HEK293 (cell line): ENCODE measurements at regions not wholly inside any gene's neighbourhood (a gene's known extent, or its start where the extent isn't known, plus 50 kb on each side); places are given as distances from the start of the nearest gene placed in this dataset.

ENCODE experiments used
- CTCF ChIA-PET: fragments of 350-600 bp; formaldehyde crosslinking; extraction: SDS; loops from one replicate; lab custom pipeline; 2021; ENCODE audit warnings: antibody characterized with exemption; lab: Yijun Ruan, JAX
- POLR2A ChIA-PET: fragments of 300-600 bp; formaldehyde crosslinking; extraction: SDS; loops from one replicate; lab custom pipeline; 2020; ENCODE audit warnings: antibody characterized with exemption, inconsistent platforms; lab: Yijun Ruan, JAX
- H3K27ac ChIP-seq: fragments of 200-500 bp; sonication (Bioruptor generic); 2 replicates; pipeline ENCODE4 v1.5.1; 2014; ENCODE audit warnings: low read depth, low read length, control low read depth, inconsistent platforms; ENCODE audit errors: extremely low read depth
- H3K36me3 ChIP-seq, 2 experiments: fragments of 200-500 bp in 1 of 2; sonication (Bioruptor generic) in 1 of 2; 1 replicate in 1 of 2; 2 replicates in 1 of 2; pipeline ENCODE4 v1.5.1; 2014 to 2017; ENCODE audit warnings: inconsistent platforms in 2 of 2, low read length in 2 of 2; ENCODE audit not compliant: control insufficient read depth in 2 of 2, insufficient read depth in 1 of 2
- H3K4me1 ChIP-seq: fragments of 200-500 bp; sonication (Bioruptor generic); 2 replicates; pipeline ENCODE4 v1.5.1; 2014; ENCODE audit warnings: mild to moderate bottlenecking, low read length, inconsistent platforms; ENCODE audit not compliant: control insufficient read depth, insufficient read depth
- H3K4me3 ChIP-seq: 2 replicates; pipeline ENCODE4 v1.5.1; 2011; ENCODE audit warnings: low read depth, mild to moderate bottlenecking, control low read depth, low read length, moderate library complexity
- H3K9me3 ChIP-seq: fragments of 200-500 bp; sonication (Bioruptor generic); 2 replicates; pipeline ENCODE4 v1.5.1; 2014; ENCODE audit warnings: low read depth, low read length, inconsistent platforms; ENCODE audit not compliant: control insufficient read depth, insufficient read depth
- OVOL3 ChIP-seq: fragments of 450-650 bp; formaldehyde crosslinking; IDR thresholded peaks from 2 replicates; pipeline ENCODE4 v1.5.1; 2016; ENCODE audit warnings: missing biosample characterization, missing genetic modification characterization
- PRDM1 ChIP-seq: fragments of 450-650 bp; formaldehyde crosslinking; IDR thresholded peaks from 2 replicates; pipeline ENCODE4; 2016; ENCODE audit warnings: missing biosample characterization, missing genetic modification characterization
- REPIN1 ChIP-seq: fragments of 450-650 bp; formaldehyde crosslinking; IDR thresholded peaks from 2 replicates; pipeline ENCODE4 v1.5.1; 2017; ENCODE audit warnings: missing biosample characterization, missing genetic modification characterization, low read depth
- SETDB1 ChIP-seq: IDR thresholded peaks from one replicate; pipeline ENCODE4 v1.6.1; 2017; ENCODE audit warnings: mild to moderate bottlenecking, low read length, moderate library complexity, mixed read lengths; ENCODE audit not compliant: insufficient read length
- SP7 ChIP-seq: fragments of 450-650 bp; formaldehyde crosslinking; IDR thresholded peaks from 2 replicates; pipeline ENCODE4 v1.5.1; 2016; ENCODE audit warnings: missing biosample characterization, missing genetic modification characterization
- WT1 ChIP-seq: fragments of 450-650 bp; formaldehyde crosslinking; IDR thresholded peaks from 2 replicates; pipeline ENCODE4 v1.5.1; 2016; ENCODE audit warnings: missing biosample characterization, missing genetic modification characterization
- ZNF132 ChIP-seq: fragments of 450-650 bp; formaldehyde crosslinking; IDR thresholded peaks from 2 replicates; pipeline ENCODE4 v1.5.1; 2017; ENCODE audit warnings: missing biosample characterization, missing genetic modification characterization, borderline replicate concordance
- ZNF133 ChIP-seq: fragments of 450-650 bp; formaldehyde crosslinking; IDR thresholded peaks from 2 replicates; pipeline ENCODE4 v1.5.1; 2016; ENCODE audit warnings: missing biosample characterization, missing genetic modification characterization
- ZNF140 ChIP-seq: fragments of 450-650 bp; formaldehyde crosslinking; IDR thresholded peaks from 2 replicates; pipeline ENCODE4 v1.5.1; 2016; ENCODE audit warnings: missing biosample characterization, missing genetic modification characterization
- ZNF184 ChIP-seq: fragments of 450-650 bp; IDR thresholded peaks from 2 replicates; pipeline ENCODE4 v1.5.1; 2018; ENCODE audit warnings: missing biosample characterization, mild to moderate bottlenecking, missing genetic modification characterization
- ZNF302 ChIP-seq: fragments of 450-650 bp; formaldehyde crosslinking; IDR thresholded peaks from 2 replicates; pipeline ENCODE4 v1.5.1; 2016; ENCODE audit warnings: missing biosample characterization, missing genetic modification characterization, low read depth
- ZNF335 ChIP-seq: fragments of 450-650 bp; formaldehyde crosslinking; conservative IDR thresholded peaks from 2 replicates; pipeline ENCODE4 v1.5.1; 2016; ENCODE audit warnings: missing biosample characterization, missing genetic modification characterization
- ZNF354C ChIP-seq: fragments of 450-650 bp; formaldehyde crosslinking; IDR thresholded peaks from 2 replicates; pipeline ENCODE4 v1.5.1; 2016; ENCODE audit warnings: missing biosample characterization, missing genetic modification characterization, low read depth, borderline replicate concordance
- ZNF404 ChIP-seq: fragments of 450-650 bp; formaldehyde crosslinking; IDR thresholded peaks from 2 replicates; pipeline ENCODE4 v1.5.1; 2017; ENCODE audit warnings: missing biosample characterization, missing genetic modification characterization
- ZNF416 ChIP-seq: fragments of 450-650 bp; formaldehyde crosslinking; IDR thresholded peaks from 2 replicates; pipeline ENCODE4 v1.5.1; 2016; ENCODE audit warnings: missing biosample characterization, missing genetic modification characterization
- ZNF529 ChIP-seq: fragments of 450-650 bp; formaldehyde crosslinking; IDR thresholded peaks from 2 replicates; pipeline ENCODE4 v1.5.1; 2017; ENCODE audit warnings: missing genetic modification characterization, missing biosample characterization; ENCODE audit not compliant: insufficient replicate concordance
- ZNF549 ChIP-seq: fragments of 450-650 bp; IDR thresholded peaks from 2 replicates; pipeline ENCODE4 v1.5.1; 2018; ENCODE audit warnings: missing biosample characterization, missing genetic modification characterization, mild to moderate bottlenecking, inconsistent platforms, moderate library complexity
- ZNF747 ChIP-seq: fragments of 450-650 bp; formaldehyde crosslinking; IDR thresholded peaks from 2 replicates; pipeline ENCODE4 v1.5.1; 2016; ENCODE audit warnings: missing biosample characterization, missing genetic modification characterization
- TF ChIP-seq, protein P1 (sequence below): fragments of 450-650 bp; formaldehyde crosslinking; IDR thresholded peaks from 2 replicates; pipeline ENCODE4 v1.5.1; 2016; ENCODE audit warnings: missing biosample characterization, missing genetic modification characterization
- TF ChIP-seq, protein P2 (sequence below): fragments of 450-650 bp; formaldehyde crosslinking; IDR thresholded peaks from 2 replicates; pipeline ENCODE4 v1.5.1; 2016; ENCODE audit warnings: missing biosample characterization, missing genetic modification characterization
- TF ChIP-seq, protein P3 (sequence below): fragments of 450-650 bp; formaldehyde crosslinking; IDR thresholded peaks from 2 replicates; pipeline ENCODE4 v1.5.1; 2016; ENCODE audit warnings: missing biosample characterization, missing genetic modification characterization
- TF ChIP-seq, protein P4 (sequence below): fragments of 450-650 bp; formaldehyde crosslinking; IDR thresholded peaks from 2 replicates; pipeline ENCODE4 v1.5.1; 2016; ENCODE audit warnings: missing biosample characterization, missing genetic modification characterization
- TF ChIP-seq, protein P5 (sequence below): fragments of 450-650 bp; formaldehyde crosslinking; IDR thresholded peaks from 2 replicates; pipeline ENCODE4 v1.5.1; 2016; ENCODE audit warnings: missing biosample characterization, missing genetic modification characterization, low read depth

DNA sequence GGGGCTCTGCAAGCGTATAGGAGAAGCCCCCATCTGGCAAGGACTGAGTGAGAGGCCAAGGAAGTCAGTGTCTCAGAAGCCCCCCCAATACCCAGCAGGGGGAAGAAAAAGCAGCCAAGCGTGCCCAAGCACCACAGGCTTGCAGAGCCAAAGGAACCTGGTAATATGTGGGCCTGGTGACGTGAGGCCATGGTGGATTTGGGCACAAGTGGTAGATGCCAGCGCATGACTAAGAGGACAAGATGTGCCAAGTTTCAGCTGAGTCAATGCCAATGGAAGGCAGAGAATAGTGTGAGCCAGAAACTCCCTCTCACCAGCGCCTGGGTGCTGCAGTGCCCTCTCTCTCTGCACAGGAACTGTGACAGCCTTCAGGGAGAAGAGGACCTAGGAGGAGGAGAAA lies 110.0 kb downstream of the QRSL1 start:
- no peaks in the 10 kb centered on the region for H3K4me1 ChIP-seq

DNA sequence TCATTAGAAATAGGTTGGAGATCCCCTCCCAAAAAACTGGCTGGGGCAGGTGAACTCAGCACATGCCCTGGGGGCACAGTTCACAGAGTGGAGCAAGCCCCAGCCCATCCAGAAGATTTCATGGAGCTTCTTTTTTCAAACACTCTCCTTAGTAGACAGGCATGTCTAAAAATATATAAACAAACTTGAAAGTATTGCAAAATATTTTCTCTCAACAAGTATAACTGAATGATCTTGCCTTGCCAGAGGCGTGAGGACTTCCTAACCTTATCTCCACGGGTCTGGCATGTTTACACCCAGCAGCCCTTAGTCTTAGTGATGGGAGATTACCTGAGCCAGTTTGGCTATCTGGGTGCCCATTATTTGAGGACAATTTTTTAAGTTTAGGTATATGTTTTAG lies 107.1 kb downstream of the QRSL1 start:
- CTCF ChIA-PET = interaction anchor here (1.2 kb wide), 1 partner anchor 261 kb away, joined by 3 read pairs; no protein-coding TSS in a partner anchor
- no peak overlapping the region for H3K27ac ChIP-seq
- H3K4me3 ChIP-seq = no peak overlapping the region
- H3K4me1 ChIP-seq = no peaks in the 10 kb centered on the region
- TF ChIP-seq SETDB1 = no peak
- TF ChIP-seq WT1 (tag by site-specific recombination) = no peak
- TF ChIP-seq ZNF335 (tag by site-specific recombination) = no peak
- TF ChIP-seq REPIN1 = no peak
- TF ChIP-seq ZNF354C (tag by site-specific recombination) = no peak
- TF ChIP-seq ZNF302 (tag by site-specific recombination) = no peak
- no peak for TF ChIP-seq ZNF529 (tag by site-specific recombination)
- TF ChIP-seq, protein P1, sequence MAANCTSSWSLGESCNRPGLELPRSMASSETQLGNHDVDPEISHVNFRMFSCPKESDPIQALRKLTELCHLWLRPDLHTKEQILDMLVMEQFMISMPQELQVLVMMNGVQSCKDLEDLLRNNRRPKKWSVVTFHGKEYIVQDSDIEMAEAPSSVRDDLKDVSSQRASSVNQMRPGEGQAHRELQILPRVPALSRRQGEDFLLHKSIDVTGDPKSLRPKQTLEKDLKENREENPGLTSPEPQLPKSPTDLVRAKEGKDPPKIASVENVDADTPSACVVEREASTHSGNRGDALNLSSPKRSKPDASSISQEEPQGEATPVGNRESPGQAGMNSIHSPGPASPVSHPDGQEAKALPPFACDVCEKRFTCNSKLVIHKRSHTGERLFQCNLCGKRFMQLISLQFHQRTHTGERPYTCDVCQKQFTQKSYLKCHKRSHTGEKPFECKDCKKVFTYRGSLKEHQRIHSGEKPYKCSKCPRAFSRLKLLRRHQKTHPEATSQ (tag by site-specific recombination) = no peak
- no peaks in the 10 kb centered on the region for H3K36me3 ChIP-seq
- POLR2A ChIA-PET = interaction anchor here (0.9 kb wide), 1 partner anchor 10 kb away, joined by 3 read pairs; no protein-coding TSS in a partner anchor
- no peaks in the 10 kb centered on the region for H3K9me3 ChIP-seq

More for the DNA sequence above, 110.0 kb downstream of the QRSL1 start:
- Histone ChIP-seq H3K27ac (no peak overlapping the region), H3K4me3 (no peak overlapping the region), H3K36me3 (no peaks in the 10 kb centered on the region), H3K9me3 (no peaks in the 10 kb centered on the region)
- POLR2A ChIA-PET = no interaction called here
- CTCF ChIA-PET = no interaction called here
- TF ChIP-seq, protein P2, sequence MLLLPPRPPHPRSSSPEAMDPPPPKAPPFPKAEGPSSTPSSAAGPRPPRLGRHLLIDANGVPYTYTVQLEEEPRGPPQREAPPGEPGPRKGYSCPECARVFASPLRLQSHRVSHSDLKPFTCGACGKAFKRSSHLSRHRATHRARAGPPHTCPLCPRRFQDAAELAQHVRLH (tag by site-specific recombination) = no peak
- TF ChIP-seq OVOL3 (tag by site-specific recombination) (no peak), ZNF184 (tag by site-specific recombination) (no peak), ZNF416 (no peak), ZNF747 (tag by site-specific recombination) (no peak), SP7 (no peak), PRDM1 (no peak), ZNF132 (tag by site-specific recombination) (no peak), ZNF140 (tag by site-specific recombination) (no peak), ZNF404 (tag by site-specific recombination) (no peak), ZNF549 (tag by site-specific recombination) (no peak), ZNF133 (no peak)
- TF ChIP-seq, protein P3, sequence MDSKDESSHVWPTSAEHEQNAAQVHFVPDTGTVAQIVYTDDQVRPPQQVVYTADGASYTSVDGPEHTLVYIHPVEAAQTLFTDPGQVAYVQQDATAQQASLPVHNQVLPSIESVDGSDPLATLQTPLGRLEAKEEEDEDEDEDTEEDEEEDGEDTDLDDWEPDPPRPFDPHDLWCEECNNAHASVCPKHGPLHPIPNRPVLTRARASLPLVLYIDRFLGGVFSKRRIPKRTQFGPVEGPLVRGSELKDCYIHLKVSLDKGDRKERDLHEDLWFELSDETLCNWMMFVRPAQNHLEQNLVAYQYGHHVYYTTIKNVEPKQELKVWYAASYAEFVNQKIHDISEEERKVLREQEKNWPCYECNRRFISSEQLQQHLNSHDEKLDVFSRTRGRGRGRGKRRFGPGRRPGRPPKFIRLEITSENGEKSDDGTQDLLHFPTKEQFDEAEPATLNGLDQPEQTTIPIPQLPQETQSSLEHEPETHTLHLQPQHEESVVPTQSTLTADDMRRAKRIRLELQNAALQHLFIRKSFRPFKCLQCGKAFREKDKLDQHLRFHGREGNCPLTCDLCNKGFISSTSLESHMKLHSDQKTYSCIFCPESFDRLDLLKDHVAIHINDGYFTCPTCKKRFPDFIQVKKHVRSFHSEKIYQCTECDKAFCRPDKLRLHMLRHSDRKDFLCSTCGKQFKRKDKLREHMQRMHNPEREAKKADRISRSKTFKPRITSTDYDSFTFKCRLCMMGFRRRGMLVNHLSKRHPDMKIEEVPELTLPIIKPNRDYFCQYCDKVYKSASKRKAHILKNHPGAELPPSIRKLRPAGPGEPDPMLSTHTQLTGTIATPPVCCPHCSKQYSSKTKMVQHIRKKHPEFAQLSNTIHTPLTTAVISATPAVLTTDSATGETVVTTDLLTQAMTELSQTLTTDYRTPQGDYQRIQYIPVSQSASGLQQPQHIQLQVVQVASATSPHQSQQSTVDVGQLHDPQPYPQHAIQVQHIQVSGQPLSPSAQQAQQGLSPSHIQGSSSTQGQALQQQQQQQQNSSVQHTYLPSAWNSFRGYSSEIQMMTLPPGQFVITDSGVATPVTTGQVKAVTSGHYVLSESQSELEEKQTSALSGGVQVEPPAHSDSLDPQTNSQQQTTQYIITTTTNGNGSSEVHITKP = no peak
- TF ChIP-seq, protein P4, sequence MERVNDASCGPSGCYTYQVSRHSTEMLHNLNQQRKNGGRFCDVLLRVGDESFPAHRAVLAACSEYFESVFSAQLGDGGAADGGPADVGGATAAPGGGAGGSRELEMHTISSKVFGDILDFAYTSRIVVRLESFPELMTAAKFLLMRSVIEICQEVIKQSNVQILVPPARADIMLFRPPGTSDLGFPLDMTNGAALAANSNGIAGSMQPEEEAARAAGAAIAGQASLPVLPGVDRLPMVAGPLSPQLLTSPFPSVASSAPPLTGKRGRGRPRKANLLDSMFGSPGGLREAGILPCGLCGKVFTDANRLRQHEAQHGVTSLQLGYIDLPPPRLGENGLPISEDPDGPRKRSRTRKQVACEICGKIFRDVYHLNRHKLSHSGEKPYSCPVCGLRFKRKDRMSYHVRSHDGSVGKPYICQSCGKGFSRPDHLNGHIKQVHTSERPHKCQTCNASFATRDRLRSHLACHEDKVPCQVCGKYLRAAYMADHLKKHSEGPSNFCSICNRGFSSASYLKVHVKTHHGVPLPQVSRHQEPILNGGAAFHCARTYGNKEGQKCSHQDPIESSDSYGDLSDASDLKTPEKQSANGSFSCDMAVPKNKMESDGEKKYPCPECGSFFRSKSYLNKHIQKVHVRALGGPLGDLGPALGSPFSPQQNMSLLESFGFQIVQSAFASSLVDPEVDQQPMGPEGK (tag by site-specific recombination) = no peak
- TF ChIP-seq, protein P5, sequence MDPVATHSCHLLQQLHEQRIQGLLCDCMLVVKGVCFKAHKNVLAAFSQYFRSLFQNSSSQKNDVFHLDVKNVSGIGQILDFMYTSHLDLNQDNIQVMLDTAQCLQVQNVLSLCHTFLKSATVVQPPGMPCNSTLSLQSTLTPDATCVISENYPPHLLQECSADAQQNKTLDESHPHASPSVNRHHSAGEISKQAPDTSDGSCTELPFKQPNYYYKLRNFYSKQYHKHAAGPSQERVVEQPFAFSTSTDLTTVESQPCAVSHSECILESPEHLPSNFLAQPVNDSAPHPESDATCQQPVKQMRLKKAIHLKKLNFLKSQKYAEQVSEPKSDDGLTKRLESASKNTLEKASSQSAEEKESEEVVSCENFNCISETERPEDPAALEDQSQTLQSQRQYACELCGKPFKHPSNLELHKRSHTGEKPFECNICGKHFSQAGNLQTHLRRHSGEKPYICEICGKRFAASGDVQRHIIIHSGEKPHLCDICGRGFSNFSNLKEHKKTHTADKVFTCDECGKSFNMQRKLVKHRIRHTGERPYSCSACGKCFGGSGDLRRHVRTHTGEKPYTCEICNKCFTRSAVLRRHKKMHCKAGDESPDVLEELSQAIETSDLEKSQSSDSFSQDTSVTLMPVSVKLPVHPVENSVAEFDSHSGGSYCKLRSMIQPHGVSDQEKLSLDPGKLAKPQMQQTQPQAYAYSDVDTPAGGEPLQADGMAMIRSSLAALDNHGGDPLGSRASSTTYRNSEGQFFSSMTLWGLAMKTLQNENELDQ (tag by site-specific recombination) = no peak
